Coronary artery (tissue), 2 donors: ENCODE measurements at regions not wholly inside any gene's neighbourhood (a gene's known extent, or its start where the extent isn't known, plus 50 kb on each side); places are given as distances from the start of the nearest gene placed in this dataset.
"Not testable (repeated sequence)": the region's sequence is repeated elsewhere in the genome, so short reads cannot be mapped to it uniquely, and the experiment has no call there.

ENCODE experiments used
- DNase-seq: peaks from one replicate; pipeline ENCODE4 v3.0.0-alpha.2; 2017; ENCODE audit warnings: low spot score
- H3K27ac ChIP-seq, 2 donors: fragments of 200-600 bp; sonication (generic); one replicate each; pipeline ENCODE4 v1.5.1; 2016 to 2019
- H3K4me3 ChIP-seq: fragments of 200-600 bp; sonication (generic); 2 replicates; pipeline ENCODE4 v1.5.1; 2016; ENCODE audit warnings: mild to moderate bottlenecking, moderate library complexity
- CTCF ChIP-seq: fragments of 200-600 bp; sonication (generic); IDR thresholded peaks from one replicate; pipeline ENCODE4 v1.5.1; 2019; ENCODE audit warnings: antibody characterized with exemption

GRCh38 chr3:157861076-157861765 is 245.0 kb downstream of the SHOX2 start:
- DNase-seq = no peak
- Histone ChIP-seq H3K4me3 (no peak overlapping the region), H3K27ac (no peak overlapping the region)
- no peak for TF ChIP-seq CTCF

- no peak for TF ChIP-seq CTCF
- no peak overlapping the region for H3K4me3 ChIP-seq
- DNase-seq = no peak
- no peak overlapping the region for H3K27ac ChIP-seq
Observed at GRCh38 chr3:157859541-157859940, 246.7 kb downstream of the SHOX2 start.

GRCh38 chr3:157858821-157859220 is 247.4 kb downstream of the SHOX2 start:
- DNase-seq = no peak
- TF ChIP-seq CTCF = no peak
- no peak overlapping the region for H3K4me3 ChIP-seq
- H3K27ac ChIP-seq = no peak overlapping the region

GRCh38 chr3:157857440-157857839 is 248.8 kb downstream of the SHOX2 start:
- TF ChIP-seq CTCF = no peak
- H3K27ac ChIP-seq = no peak overlapping the region
- no peak overlapping the region for H3K4me3 ChIP-seq
- no peak for DNase-seq

GRCh38 chr3:157856078-157856939 is 249.9 kb downstream of the SHOX2 start:
- Histone ChIP-seq H3K4me3 (no peak overlapping the region), H3K27ac (no peak overlapping the region)
- no peak for TF ChIP-seq CTCF
- DNase-seq = no peak

- DNase-seq, H3K27ac ChIP-seq, H3K4me3 ChIP-seq: not testable (repeated sequence)
Observed at GRCh38 chr3:157845839-157846238, 260.4 kb downstream of the SHOX2 start.

- no peak for TF ChIP-seq CTCF
- Histone ChIP-seq H3K4me3 (no peak overlapping the region), H3K27ac (no peak overlapping the region)
- DNase-seq = no peak
Observed at GRCh38 chr3:157844800-157845565, 261.2 kb downstream of the SHOX2 start.
